Activated CD8-positive, alpha-beta T cell treated with anti-CD3 and anti-CD28 coated beads for 36 hours (primary cell): ENCODE measurements at regions not wholly inside any gene's neighbourhood (a gene's known extent, or its start where the extent isn't known, plus 50 kb on each side); places are given as distances from the start of the nearest gene placed in this dataset.

Experiments used
- ATAC-seq: fragments of 200-7000 bp; cut with Tn5 transposase; one replicate; pipeline ENCODE4 v1.10.0; 2021; ENCODE audit warnings: mild to moderate bottlenecking, moderate library complexity
- CTCF ChIA-PET: fragments of 350-600 bp; sonication (Branson Sonifier 250); formaldehyde crosslinking; loops from one replicate; lab custom pipeline; 2021; ENCODE audit warnings: antibody characterized with exemption; lab: Charles Lee
- POLR2A ChIA-PET: fragments of 350-600 bp; sonication (Branson Sonifier 250); formaldehyde crosslinking; loops from one replicate; lab custom pipeline; 2021; ENCODE audit warnings: antibody characterized with exemption; lab: Charles Lee
- DNase-seq: peaks from one replicate; pipeline ENCODE4 v3.0.0-alpha.2; 2020
- H3K27ac Mint-ChIP-seq: one replicate; pipeline ENCODE4 v1.8.0; 2021; ENCODE audit warnings: mild to moderate bottlenecking, mixed read lengths
- H3K27me3 Mint-ChIP-seq: one replicate; pipeline ENCODE4 v1.8.0; 2021; ENCODE audit warnings: mixed read lengths
- H3K36me3 Mint-ChIP-seq: one replicate; pipeline ENCODE4 v1.8.0; 2021; ENCODE audit warnings: low read depth, mixed read lengths
- H3K4me1 Mint-ChIP-seq: one replicate; pipeline ENCODE4 v1.8.0; 2021; ENCODE audit warnings: low read depth, mixed read lengths
- H3K4me3 Mint-ChIP-seq: one replicate; pipeline ENCODE4 v1.8.0; 2021; ENCODE audit warnings: mild to moderate bottlenecking, moderate library complexity, mixed read lengths
- H3K9me3 Mint-ChIP-seq: one replicate; pipeline ENCODE4 v1.8.0; 2021; ENCODE audit warnings: mixed read lengths
- CTCF ChIP-seq: fragments of 200-600 bp; IDR thresholded peaks from one replicate; pipeline ENCODE4 v1.8.0; 2022; ENCODE audit warnings: antibody characterized with exemption, mild to moderate bottlenecking
- intact Hi-C: fragments of 100-400 bp; cut with micrococcal nuclease; formaldehyde crosslinking; loops from one replicate; pipeline ENCODE4 v1.10.0; 2022

DNA sequence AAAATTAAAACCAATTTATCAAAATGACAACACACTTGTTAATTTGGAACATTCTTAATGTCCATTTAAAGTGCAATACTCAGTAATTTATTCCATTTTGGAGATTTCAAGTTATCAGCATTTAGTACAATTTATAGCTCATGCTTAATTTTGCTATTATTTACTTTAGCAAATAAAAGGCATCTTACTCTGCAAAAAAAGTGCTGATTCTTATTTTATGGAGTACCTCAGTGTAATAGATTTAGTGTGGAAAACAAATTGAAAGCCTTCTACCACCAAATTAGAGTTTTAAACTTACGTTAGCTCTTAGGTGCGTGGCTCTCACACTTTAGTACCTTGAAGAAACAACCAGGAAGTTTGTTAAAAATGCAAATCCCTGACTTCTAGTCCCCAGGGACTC, 208.4 kb upstream of the NRIP1 start:
- Mint-ChIP-seq H3K27ac (no peak overlapping the region), H3K4me1 (no peaks in the 10 kb centered on the region), H3K9me3 (no peaks in the 10 kb centered on the region), H3K27me3 (peaks cover 2% of the 10 kb centered on the region), H3K36me3 (no peaks in the 10 kb centered on the region), H3K4me3 (no peak overlapping the region)
- DNase-seq (no peak), ATAC-seq (no peak)
- CTCF ChIA-PET, result no interaction called here
- no peak for TF ChIP-seq CTCF
- intact Hi-C loops, result no loop called here
- POLR2A ChIA-PET, result no interaction called here

GRCh38 chr21:15274701-15275485, 210.1 kb upstream of the NRIP1 start:
- Mint-ChIP-seq H3K27me3 (peaks cover 2% of the 10 kb centered on the region), H3K4me1 (no peaks in the 10 kb centered on the region), H3K36me3 (no peaks in the 10 kb centered on the region), H3K9me3 (no peaks in the 10 kb centered on the region), H3K27ac (no peak overlapping the region), H3K4me3 (no peak overlapping the region)
- ChIA-PET POLR2A (no interaction called here), CTCF (no interaction called here)
- intact Hi-C loops, result no loop called here
- ATAC-seq (no peak), DNase-seq (no peak)
- TF ChIP-seq CTCF, result no peak

GRCh38 chr21:15275615-15276235, 210.9 kb upstream of the NRIP1 start:
- no peaks in the 10 kb centered on the region for H3K9me3 Mint-ChIP-seq
- ChIA-PET CTCF (no interaction called here), POLR2A (interaction anchor here (0.5 kb wide), 1 partner anchor 9 kb away, joined by 3 read pairs; no protein-coding TSS in a partner anchor)
- no peak overlapping the region for H3K27ac Mint-ChIP-seq
- H3K27me3 Mint-ChIP-seq, result peaks cover 2% of the 10 kb centered on the region
- intact Hi-C loops, result no loop called here
- ATAC-seq (no peak), DNase-seq (no peak)
- no peak for TF ChIP-seq CTCF
- no peaks in the 10 kb centered on the region for H3K36me3 Mint-ChIP-seq
- H3K4me3 Mint-ChIP-seq, result no peak overlapping the region
- no peaks in the 10 kb centered on the region for H3K4me1 Mint-ChIP-seq

DNA sequence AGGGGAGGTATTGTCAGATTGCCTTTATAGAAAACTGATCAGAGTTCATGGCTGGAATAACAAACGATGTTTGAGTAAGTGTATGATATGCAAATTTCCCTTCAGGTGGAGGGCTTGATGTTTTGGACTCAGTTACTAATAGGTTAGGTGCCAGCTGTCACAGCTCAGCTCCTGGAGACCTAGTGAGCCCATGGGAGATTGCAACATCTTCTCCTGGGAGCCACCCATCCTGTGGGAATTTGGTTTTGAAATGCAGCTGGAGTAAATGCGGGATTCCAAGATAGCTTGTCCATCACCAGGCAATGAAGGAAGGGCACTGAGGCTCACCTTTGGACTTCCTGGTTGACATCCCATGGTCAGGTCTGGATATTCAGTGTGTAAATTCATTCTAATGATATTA, 211.4 kb upstream of the NRIP1 start:
- H3K4me3 Mint-ChIP-seq, result no peak overlapping the region
- H3K36me3 Mint-ChIP-seq, result no peaks in the 10 kb centered on the region
- ChIA-PET POLR2A (interaction anchor here (0.5 kb wide), 1 partner anchor 9 kb away, joined by 3 read pairs; no protein-coding TSS in a partner anchor), CTCF (no interaction called here)
- DNase-seq (no peak), ATAC-seq (no peak)
- TF ChIP-seq CTCF, result no peak
- intact Hi-C loops, result no loop called here
- H3K27ac Mint-ChIP-seq, result no peak overlapping the region
- H3K4me1 Mint-ChIP-seq, result no peaks in the 10 kb centered on the region
- H3K27me3 Mint-ChIP-seq, result peaks cover 2% of the 10 kb centered on the region
- no peaks in the 10 kb centered on the region for H3K9me3 Mint-ChIP-seq

GRCh38 chr21:15277466-15277865, 212.7 kb upstream of the NRIP1 start:
- TF ChIP-seq CTCF, result no peak
- CTCF ChIA-PET, result no interaction called here
- intact Hi-C loops, result no loop called here
- Mint-ChIP-seq H3K27me3 (peaks cover 2% of the 10 kb centered on the region), H3K4me3 (no peak overlapping the region), H3K4me1 (no peaks in the 10 kb centered on the region), H3K36me3 (no peaks in the 10 kb centered on the region), H3K27ac (no peak overlapping the region), H3K9me3 (no peaks in the 10 kb centered on the region)
- POLR2A ChIA-PET, result no interaction called here
- no peak for ATAC-seq
- no peak for DNase-seq
